ENCODE measurements at regions not wholly inside any gene's neighbourhood (a gene's known extent, or its start where the extent isn't known, plus 50 kb on each side); places are given as distances from the start of the nearest gene placed in this dataset.

DNA sequence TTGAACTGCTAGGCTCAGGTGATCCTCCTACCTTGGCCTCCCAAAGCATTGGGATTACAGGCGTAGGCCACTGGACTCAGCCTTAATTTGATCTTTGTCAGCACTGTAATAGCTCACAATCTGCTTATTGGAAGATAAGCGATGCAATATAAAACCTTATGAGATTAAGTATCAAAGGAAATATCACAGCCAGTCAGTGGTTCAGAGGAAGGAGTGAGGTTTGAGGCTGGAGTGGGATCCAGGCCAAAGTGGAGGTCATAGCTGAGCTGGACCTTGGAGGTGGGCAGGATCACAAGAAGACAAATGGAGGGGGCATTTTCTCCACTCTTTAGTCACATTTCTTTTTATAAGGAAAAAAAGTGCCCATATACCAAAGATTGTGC lies 228.5 kb downstream of the RHOU start:
- ChIA-PET CTCF (interaction anchor here (1.4 kb wide), 1 partner anchor 264 kb away, joined by 6 read pairs; no protein-coding TSS in a partner anchor), POLR2A (interaction anchor here (0.5 to 1.0 kb wide), 5 partner anchors 17 to 378 kb away, joined by 3 to 5 read pairs (median 3); no protein-coding TSS in a partner anchor)

DNA sequence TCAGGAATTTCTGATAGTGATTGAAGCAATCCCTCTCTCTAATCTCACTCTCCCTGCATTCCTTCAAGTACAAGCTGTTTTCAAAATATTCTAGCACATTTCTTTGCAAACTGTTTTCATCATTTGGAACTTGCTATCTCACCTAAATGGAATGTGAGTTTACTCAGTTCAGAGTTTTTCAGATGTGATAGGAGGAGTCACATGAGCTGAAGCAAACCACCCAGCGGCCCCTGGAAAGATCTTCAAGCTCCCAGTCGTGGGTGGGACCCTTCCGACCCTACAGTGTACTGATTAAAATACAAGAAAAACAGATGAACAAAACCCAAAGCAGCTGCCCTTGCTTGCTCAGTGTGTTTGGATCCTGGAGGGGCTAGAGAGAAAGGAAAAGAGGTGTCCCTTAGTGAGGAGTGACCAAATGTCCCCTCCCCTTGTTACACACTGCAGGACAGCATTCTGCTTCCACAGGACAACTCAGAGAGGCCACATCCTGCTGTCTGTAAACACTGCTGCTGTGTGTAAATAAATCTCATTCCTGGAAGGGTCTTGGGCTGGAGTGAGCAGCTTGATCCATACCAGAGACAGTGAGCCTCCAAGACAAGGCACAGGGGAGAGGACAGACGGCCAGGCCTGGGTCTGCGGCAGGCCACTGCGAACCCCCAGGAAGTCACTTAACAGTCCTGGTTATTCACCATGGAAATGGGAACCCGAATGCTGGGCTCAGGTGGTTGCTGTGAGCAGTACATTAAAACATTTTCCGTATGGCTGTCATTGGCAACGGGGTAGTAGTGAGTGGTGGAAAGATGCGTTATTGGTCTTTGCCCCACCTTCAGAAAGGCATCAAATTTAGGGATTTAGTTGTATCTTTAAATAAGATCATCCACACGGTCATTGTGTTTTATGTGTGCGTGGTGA lies 229.2 kb downstream of the RHOU start:
- Histone ChIP-seq H3K27me3 (ENCODE audit: control insufficient read depth, insufficient read depth, low read length) (no peaks in the 10 kb centered on the region), H3K27ac (ENCODE audit: low read depth, low read length) (peak overlapping the region; percentile 98), H3K9me3 (ENCODE audit: control insufficient read depth, insufficient read depth, low read length) (no peaks in the 10 kb centered on the region), H3K4me3 (ENCODE audit: low read depth, low read length) (peak overlapping the region; percentile 25; the same call in 1 of the 2 replicates)
- peak; percentile 84 for DNase-seq (ENCODE audit: low read depth, low spot score)
- TF ChIP-seq, protein P1, sequence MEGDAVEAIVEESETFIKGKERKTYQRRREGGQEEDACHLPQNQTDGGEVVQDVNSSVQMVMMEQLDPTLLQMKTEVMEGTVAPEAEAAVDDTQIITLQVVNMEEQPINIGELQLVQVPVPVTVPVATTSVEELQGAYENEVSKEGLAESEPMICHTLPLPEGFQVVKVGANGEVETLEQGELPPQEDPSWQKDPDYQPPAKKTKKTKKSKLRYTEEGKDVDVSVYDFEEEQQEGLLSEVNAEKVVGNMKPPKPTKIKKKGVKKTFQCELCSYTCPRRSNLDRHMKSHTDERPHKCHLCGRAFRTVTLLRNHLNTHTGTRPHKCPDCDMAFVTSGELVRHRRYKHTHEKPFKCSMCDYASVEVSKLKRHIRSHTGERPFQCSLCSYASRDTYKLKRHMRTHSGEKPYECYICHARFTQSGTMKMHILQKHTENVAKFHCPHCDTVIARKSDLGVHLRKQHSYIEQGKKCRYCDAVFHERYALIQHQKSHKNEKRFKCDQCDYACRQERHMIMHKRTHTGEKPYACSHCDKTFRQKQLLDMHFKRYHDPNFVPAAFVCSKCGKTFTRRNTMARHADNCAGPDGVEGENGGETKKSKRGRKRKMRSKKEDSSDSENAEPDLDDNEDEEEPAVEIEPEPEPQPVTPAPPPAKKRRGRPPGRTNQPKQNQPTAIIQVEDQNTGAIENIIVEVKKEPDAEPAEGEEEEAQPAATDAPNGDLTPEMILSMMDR (IDR thresholded peaks at IDR 0.05; ENCODE audit: low read depth, low read length): no peak
- ChIA-PET CTCF (interaction anchor here (1.4 kb wide), 1 partner anchor 263 kb away, joined by 6 read pairs; no protein-coding TSS in a partner anchor), POLR2A (interaction anchor here (0.5 to 1.0 kb wide), 5 partner anchors 18 to 378 kb away, joined by 3 to 5 read pairs (median 3); no protein-coding TSS in a partner anchor)

More for the DNA sequence above, 228.5 kb downstream of the RHOU start:
- no peak for DNase-seq (ENCODE audit: low read depth, low spot score)
- peak overlapping the region; percentile 80 for H3K27ac ChIP-seq (ENCODE audit: low read depth, low read length)
- H3K27me3 ChIP-seq (ENCODE audit: control insufficient read depth, insufficient read depth, low read length): no peaks in the 10 kb centered on the region
- TF ChIP-seq, protein P1 (IDR thresholded peaks at IDR 0.05; ENCODE audit: low read depth, low read length): no peak
- H3K9me3 ChIP-seq (ENCODE audit: control insufficient read depth, insufficient read depth, low read length): no peaks in the 10 kb centered on the region
- no peak overlapping the region for H3K4me3 ChIP-seq (ENCODE audit: low read depth, low read length)

DNA sequence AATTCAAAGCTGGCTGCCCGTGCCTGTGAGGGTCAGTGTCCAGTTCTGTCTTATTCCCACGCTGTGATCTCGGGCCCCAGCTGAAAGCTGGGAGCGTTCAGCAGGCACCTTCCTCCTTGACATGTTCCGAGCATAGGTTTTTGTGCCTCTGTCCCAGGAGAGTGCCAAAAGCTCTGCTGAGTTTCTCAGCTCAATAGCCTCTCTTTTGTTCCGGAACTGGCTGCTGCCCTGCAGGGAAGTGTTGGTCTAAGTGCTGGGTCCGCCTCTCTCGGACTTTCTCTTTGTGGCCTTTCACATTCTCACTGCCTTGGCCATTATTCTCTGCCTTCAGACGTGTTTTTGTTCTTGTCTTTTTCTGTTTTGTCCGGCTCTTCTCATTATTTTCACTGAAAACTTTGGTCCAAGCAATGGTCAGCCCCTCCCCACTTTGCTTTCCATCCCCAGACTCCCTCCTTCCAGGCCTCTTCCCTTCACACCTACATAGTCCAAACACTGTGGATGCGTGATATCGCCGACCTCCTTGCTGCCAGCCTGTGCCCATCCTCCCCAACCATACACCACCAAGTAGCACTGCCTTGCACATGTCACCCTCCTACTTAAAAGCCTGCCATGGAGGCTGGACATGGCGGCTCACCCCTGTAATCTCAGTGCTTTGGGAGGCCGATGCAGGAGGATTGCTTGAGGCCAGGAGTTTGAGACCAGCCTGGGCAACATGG lies 233.8 kb downstream of the RHOU start:
- TF ChIP-seq, protein P1 (IDR thresholded peaks at IDR 0.05; ENCODE audit: low read depth, low read length): no peak
- no peaks in the 10 kb centered on the region for H3K27me3 ChIP-seq (ENCODE audit: control insufficient read depth, insufficient read depth, low read length)
- H3K27ac ChIP-seq (ENCODE audit: low read depth, low read length): no peak overlapping the region
- DNase-seq (ENCODE audit: low read depth, low spot score): no peak
- CTCF ChIA-PET: no interaction called here
- H3K9me3 ChIP-seq (ENCODE audit: control insufficient read depth, insufficient read depth, low read length): no peaks in the 10 kb centered on the region
- POLR2A ChIA-PET: no interaction called here
- no peak overlapping the region for H3K4me3 ChIP-seq (ENCODE audit: low read depth, low read length)

DNA sequence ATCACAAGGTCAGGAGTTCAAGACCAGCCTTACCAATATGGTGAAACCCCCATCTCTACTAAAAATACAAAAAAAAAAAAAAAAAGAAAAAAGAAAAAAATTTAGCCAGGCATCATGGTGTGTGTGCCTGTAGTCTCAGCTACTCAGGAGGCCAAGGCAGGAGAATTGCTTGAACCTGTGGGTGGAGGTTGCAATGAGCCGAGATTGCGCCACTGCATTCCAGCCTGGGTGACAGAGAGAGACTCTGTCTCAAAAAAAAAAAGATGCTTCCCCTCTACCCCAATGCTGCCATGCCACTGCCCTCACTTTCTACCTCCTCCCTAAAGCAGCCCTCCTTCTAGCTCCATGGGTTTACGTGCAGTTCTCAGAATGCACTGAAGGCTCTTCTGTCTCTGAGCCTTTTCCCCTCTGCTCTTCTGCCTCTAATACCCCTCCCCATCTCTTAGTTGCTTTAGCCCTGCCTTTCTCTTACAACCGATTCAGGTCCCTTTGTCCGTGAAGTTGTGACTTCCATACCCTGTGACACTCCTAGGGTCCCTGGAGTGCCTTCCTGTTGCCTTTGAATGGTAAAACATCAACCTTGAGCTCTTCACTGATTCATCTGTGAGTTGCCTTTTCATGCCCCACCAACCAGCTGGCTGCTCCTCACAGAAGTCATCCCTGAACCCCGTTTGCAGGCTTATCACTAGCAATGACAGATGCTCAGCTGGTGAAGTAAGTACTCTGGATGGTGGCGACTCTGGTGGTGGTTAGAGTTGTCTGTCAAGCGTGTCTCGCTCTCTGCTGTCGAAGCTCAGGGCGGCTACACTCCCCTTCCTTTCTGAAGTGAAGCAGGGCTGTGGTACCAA lies 234.9 kb downstream of the RHOU start:
- Histone ChIP-seq H3K9me3 (ENCODE audit: control insufficient read depth, insufficient read depth, low read length) (no peaks in the 10 kb centered on the region), H3K4me3 (ENCODE audit: low read depth, low read length) (no peak overlapping the region), H3K27ac (ENCODE audit: low read depth, low read length) (no peak overlapping the region), H3K27me3 (ENCODE audit: control insufficient read depth, insufficient read depth, low read length) (no peaks in the 10 kb centered on the region)
- ChIA-PET CTCF (no interaction called here), POLR2A (no interaction called here)
- no peak for DNase-seq (ENCODE audit: low read depth, low spot score)
- TF ChIP-seq, protein P1 (IDR thresholded peaks at IDR 0.05; ENCODE audit: low read depth, low read length): no peak

Measured in AG04450 (cell line).